22Rv1 (cell line): ENCODE measurements at regions not wholly inside any gene's neighbourhood (a gene's known extent, or its start where the extent isn't known, plus 50 kb on each side); places are given as distances from the start of the nearest gene placed in this dataset.
A peak's percentile ranks its signal among the peaks of the same experiment; 100 is the strongest.

Experiments
- H3K27ac ChIP-seq: fragments of 450-650 bp; 2 replicates; pipeline ENCODE4 v1.5.1; 2017
- CTCF ChIP-seq: fragments of 450-650 bp; IDR thresholded peaks from 2 replicates; pipeline ENCODE4 v1.5.1; 2017; ENCODE audit warnings: mild to moderate bottlenecking
- ZFX ChIP-seq: fragments of 450-650 bp; IDR thresholded peaks from 2 replicates; pipeline ENCODE4 v1.6.1; 2017; ENCODE audit warnings: antibody characterized with exemption, borderline replicate concordance

GRCh38 chr7:113742377-113742776, 176.4 kb downstream of the PPP1R3A start:
- H3K27ac ChIP-seq, result peak overlapping the region; percentile 61; the same call in 1 of the 2 replicates
- TF ChIP-seq CTCF (no peak), ZFX (no peak)

DNA sequence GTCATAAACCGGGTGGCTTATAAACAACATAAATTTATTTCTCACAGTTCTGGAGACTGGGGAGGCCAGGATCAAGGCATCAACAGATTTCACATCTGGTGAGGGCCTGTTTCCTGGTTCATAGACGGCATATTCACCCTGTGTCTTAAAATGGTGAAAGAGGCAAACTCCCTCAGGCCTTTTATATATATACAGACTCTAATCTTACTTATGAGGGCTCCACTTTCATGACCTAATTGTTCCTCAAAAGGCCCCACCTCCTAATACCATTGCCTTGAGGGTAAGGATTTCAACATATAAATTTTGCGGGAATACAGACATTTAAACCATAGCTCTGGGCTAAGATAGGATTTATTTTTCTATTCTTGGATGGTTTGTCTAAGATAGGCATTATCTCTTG, 187.2 kb downstream of the PPP1R3A start:
- TF ChIP-seq ZFX (no peak), CTCF (no peak)
- H3K27ac ChIP-seq, result no peak overlapping the region

GRCh38 chr7:113730309-113730955, 188.4 kb downstream of the PPP1R3A start:
- no peak overlapping the region for H3K27ac ChIP-seq

DNA sequence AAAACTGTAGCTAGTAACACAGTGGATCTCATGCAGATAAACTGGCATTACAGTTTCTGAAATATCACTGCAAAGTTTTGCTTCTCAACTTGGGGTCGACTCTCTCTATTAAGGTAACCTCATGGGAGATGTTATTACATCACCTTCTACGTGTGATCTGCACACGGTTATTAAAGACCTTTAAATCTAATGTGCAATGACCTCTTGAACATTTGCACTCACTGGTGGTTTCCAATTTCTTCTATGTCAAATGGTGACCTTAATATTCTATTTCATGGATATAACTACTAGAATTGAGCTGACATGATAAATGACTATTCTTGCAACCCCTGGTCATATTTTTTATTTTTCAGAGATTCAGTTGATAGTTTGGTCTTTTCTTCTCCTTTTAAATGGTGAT, 191.3 kb downstream of the PPP1R3A start:
- TF ChIP-seq ZFX (no peak), CTCF (no peak)
- H3K27ac ChIP-seq, result no peak overlapping the region

More at GRCh38 chr7:113730309-113730955, 188.4 kb downstream of the PPP1R3A start:
- TF ChIP-seq ZFX (no peak), CTCF (no peak)

- TF ChIP-seq ZFX (no peak), CTCF (no peak)
- no peak overlapping the region for H3K27ac ChIP-seq
Measured at GRCh38 chr7:113722006-113722405, 196.8 kb downstream of the PPP1R3A start.

DNA sequence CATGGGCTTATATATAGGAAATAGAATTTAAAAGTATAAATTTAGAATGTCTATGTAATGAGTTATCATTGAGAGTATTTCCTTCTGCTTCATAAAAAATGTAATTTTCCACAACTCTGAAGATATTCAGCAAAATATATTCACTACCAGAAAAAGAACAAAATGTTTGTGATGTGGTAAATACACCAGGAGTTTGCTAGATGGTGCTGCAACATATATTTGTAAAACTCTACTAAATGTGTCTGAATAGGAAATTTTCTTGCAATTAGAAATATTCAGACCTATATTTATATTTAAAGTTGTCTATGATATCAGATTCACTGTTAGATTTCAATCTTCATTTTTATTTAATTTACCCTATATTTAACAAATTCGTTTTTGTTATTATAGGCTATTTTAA, 201.1 kb downstream of the PPP1R3A start:
- H3K27ac ChIP-seq, result no peak overlapping the region
- TF ChIP-seq CTCF (no peak), ZFX (no peak)

DNA sequence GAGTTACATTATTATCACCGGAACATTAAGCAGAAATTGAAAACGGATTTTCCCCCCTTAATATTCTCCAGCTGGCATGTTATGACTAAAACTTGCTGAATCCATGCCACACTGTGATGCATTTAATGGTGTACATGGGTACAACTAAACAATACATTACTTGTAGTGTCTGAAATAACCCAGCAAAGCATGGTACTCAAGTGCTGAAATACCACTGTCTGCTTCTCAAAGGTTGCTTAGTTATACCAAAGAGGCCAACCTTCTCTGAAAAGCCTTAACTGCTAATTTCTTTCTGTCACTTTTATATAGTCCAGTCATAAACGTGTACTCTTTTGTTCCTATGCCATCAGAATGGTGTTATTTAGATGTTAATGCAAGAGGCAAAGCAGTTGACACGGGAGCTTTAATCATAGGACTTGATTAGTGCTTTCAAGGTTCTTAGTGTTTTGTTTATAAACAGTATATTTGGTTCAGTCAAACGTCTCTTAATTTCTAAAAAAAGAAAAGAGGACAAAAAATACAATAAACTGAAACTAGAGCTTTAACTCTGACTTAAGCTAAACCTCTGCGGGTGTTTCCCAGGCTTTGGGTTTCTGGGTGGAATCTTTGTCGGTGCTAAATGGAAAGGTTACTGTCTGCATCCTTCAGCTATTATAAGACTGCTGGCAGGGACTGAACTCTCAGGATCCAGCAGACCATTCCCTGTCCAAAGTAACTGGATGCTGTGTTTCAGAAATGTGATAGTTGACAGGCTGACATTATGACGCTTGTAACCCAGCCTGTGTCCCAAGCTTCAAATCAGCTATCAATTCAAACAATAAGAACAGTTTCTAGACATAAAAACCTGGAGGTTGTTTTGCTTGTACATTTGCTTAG, 202.6 kb downstream of the PPP1R3A start:
- no peak overlapping the region for H3K27ac ChIP-seq
- TF ChIP-seq CTCF (no peak), ZFX (no peak)
